MCF 10A (cell line): ENCODE measurements at regions not wholly inside any gene's neighbourhood (a gene's known extent, or its start where the extent isn't known, plus 50 kb on each side); places are given as distances from the start of the nearest gene placed in this dataset.

Experiments
- BruUV-seq: library from RNA; stranded (reverse); fragments of 400-500 nt; replicated peaks from 2 replicates; lab custom pipeline; 2021; lab: Mats Ljungman, UMichigan
- CTCF ChIA-PET: fragments of 300-600 bp; sonication (Branson Sonifier 250); formaldehyde crosslinking; extraction: SDS; loops from one replicate; lab custom pipeline; 2021; ENCODE audit warnings: antibody characterized with exemption, inconsistent platforms; lab: Yijun Ruan, JAX
- POLR2A ChIA-PET: fragments of 300-600, 350-650 bp; sonication (Branson Sonifier 250); formaldehyde crosslinking; extraction: SDS; loops from one replicate; lab custom pipeline; 2020; ENCODE audit warnings: antibody characterized with exemption, inconsistent platforms; lab: Yijun Ruan, JAX
- DNase-seq: peaks from one replicate; pipeline ENCODE4 v3.0.0-alpha.2; 2018; ENCODE audit not compliant: unreplicated experiment
- H3K27ac Mint-ChIP-seq: one replicate; pipeline ENCODE4 v1.8.0; 2022; ENCODE audit warnings: mild to moderate bottlenecking, low read depth, mixed read lengths; ENCODE audit not compliant: unreplicated experiment
- H3K27me3 Mint-ChIP-seq: one replicate; pipeline ENCODE4 v1.8.0; 2022; ENCODE audit warnings: mixed read lengths; ENCODE audit not compliant: insufficient read depth, unreplicated experiment
- H3K36me3 Mint-ChIP-seq: one replicate; pipeline ENCODE4 v1.8.0; 2022; ENCODE audit warnings: mild to moderate bottlenecking, moderate library complexity, mixed read lengths; ENCODE audit not compliant: insufficient read depth, unreplicated experiment
- H3K4me1 Mint-ChIP-seq: one replicate; pipeline ENCODE4 v1.8.0; 2022; ENCODE audit warnings: mixed read lengths; ENCODE audit not compliant: insufficient read depth, unreplicated experiment
- H3K4me3 Mint-ChIP-seq: one replicate; pipeline ENCODE4 v1.8.0; 2022; ENCODE audit warnings: mild to moderate bottlenecking, moderate library complexity, mixed read lengths; ENCODE audit not compliant: unreplicated experiment
- H3K9me3 Mint-ChIP-seq: one replicate; pipeline ENCODE4 v1.8.0; 2022; ENCODE audit warnings: mixed read lengths; ENCODE audit not compliant: unreplicated experiment
- intact Hi-C: fragments of 100-400 bp; cut with micrococcal nuclease; formaldehyde crosslinking; loops from 2 replicates; pipeline ENCODE4 v1.14.1; 2022
- TF ChIP-seq, protein P1 (sequence below): fragments of 200-600 bp; IDR thresholded peaks from one replicate; pipeline ENCODE4 v1.8.0; 2022; ENCODE audit warnings: antibody characterized with exemption, mild to moderate bottlenecking; ENCODE audit not compliant: unreplicated experiment

DNA sequence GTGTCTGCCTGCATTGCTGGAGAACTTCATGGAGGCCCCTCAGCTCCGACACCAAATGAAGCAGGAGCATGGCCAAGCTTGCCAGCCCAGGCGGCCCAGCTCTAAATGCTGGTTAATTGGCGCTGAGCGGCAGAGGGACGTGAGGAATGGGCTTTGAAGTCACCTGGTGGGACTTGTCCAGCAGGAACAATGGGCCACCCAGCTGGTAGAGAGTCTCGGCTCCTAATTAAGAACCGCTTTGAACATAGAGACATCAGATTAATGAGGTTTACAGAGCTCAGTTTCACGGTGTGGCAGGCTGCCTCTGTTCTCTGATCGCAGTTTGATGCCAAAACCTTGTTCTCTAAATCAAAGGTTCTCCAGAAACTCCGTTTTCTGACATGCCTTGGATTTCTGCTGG is 77.5 kb upstream of the LINGO1 start:
- intact Hi-C loops, result no loop called here
- H3K27me3 Mint-ChIP-seq, result peaks cover 92% of the 10 kb centered on the region
- H3K4me1 Mint-ChIP-seq, result no peaks in the 10 kb centered on the region
- BruUV-seq, result no TSS peak
- ChIA-PET POLR2A (no interaction called here), CTCF (no interaction called here)
- H3K9me3 Mint-ChIP-seq, result no peaks in the 10 kb centered on the region
- TF ChIP-seq, protein P1, sequence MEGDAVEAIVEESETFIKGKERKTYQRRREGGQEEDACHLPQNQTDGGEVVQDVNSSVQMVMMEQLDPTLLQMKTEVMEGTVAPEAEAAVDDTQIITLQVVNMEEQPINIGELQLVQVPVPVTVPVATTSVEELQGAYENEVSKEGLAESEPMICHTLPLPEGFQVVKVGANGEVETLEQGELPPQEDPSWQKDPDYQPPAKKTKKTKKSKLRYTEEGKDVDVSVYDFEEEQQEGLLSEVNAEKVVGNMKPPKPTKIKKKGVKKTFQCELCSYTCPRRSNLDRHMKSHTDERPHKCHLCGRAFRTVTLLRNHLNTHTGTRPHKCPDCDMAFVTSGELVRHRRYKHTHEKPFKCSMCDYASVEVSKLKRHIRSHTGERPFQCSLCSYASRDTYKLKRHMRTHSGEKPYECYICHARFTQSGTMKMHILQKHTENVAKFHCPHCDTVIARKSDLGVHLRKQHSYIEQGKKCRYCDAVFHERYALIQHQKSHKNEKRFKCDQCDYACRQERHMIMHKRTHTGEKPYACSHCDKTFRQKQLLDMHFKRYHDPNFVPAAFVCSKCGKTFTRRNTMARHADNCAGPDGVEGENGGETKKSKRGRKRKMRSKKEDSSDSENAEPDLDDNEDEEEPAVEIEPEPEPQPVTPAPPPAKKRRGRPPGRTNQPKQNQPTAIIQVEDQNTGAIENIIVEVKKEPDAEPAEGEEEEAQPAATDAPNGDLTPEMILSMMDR, result no peak
- no peak overlapping the region for H3K27ac Mint-ChIP-seq
- no peaks in the 10 kb centered on the region for H3K36me3 Mint-ChIP-seq
- DNase-seq, result no peak
- H3K4me3 Mint-ChIP-seq, result no peak overlapping the region

DNA sequence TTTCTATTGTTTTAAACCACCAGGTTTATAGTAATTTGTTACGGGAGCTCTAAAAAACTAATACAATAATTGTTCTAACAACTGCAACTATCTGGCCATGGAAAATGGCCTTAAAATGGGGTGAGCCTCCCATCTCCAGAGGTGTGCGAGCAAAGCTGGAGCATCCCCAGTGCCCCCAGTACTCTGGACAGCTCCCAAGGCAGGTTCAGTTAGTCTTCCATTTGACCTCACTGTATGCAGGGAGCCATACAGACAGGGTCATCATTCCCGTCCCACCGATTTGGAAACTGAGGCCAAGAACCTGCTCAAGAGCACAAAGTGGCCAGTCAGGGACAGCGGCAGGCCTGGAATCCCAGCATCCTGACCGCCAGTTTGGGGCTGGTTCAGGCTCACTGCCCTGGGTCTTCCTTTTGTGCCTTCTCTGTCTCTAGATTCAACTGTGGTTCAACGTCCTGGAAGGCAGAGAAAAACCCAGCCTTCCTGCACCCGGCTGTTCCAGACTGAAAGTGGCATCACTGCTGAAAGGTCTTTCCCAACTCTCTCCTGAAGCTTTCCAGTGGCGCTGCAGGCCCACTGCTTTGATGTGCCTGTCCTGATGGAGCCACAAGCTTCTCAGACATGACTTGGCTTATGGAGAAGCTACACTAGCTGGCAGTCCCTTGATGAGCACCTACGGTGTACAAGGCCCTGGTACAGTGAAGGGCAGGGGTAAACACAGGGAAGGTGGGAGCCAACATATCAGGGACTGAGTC is 76.6 kb upstream of the LINGO1 start:
- TF ChIP-seq, protein P1, result no peak
- ChIA-PET CTCF (no interaction called here), POLR2A (no interaction called here)
- Mint-ChIP-seq H3K27me3 (peaks cover 91% of the 10 kb centered on the region), H3K9me3 (no peaks in the 10 kb centered on the region), H3K4me3 (no peak overlapping the region), H3K4me1 (no peaks in the 10 kb centered on the region), H3K36me3 (no peaks in the 10 kb centered on the region), H3K27ac (no peak overlapping the region)
- no TSS peak for BruUV-seq
- intact Hi-C loops, result no loop called here
- DNase-seq, result peak; percentile 5

DNA sequence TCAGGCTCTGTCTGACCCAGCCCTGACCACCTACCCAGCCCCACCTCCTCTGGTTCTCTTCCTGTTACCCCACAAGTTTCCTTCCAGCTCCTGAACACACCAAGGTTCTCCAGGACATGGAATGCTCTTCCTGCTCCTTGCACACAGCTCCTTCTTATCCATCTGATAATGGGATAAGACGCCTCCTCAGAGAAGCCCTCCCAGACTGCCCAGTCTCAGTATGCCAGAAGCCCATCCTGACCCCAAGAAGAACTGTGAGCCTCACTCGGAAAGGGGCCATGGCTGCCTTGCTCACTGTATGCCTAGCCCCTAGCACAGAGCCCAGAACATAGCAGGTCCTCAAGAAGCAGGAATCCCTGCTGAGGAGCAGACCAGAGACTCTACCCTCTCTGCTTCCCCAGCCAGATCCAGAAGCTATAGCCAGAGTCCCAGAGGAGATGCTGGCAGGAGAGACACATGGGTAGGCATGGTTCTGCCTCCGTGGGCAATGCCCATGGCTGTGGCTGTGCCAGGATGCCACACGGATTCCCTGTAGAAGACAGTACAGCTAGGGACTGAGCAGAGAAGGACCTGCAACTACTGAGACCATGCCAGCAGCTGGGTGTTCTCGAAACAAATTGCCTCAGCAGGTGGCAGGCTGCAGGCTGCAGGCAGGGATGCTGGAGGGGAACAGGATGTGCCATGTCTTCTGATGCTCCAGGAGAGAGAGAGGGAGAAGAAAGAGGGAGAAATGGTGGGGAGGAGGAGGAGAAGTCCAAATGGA is 74.0 kb upstream of the LINGO1 start:
- H3K9me3 Mint-ChIP-seq, result no peaks in the 10 kb centered on the region
- H3K4me3 Mint-ChIP-seq, result no peak overlapping the region
- no peak for DNase-seq
- ChIA-PET POLR2A (no interaction called here), CTCF (no interaction called here)
- TF ChIP-seq, protein P1, result no peak
- H3K4me1 Mint-ChIP-seq, result no peaks in the 10 kb centered on the region
- no peaks in the 10 kb centered on the region for H3K36me3 Mint-ChIP-seq
- peaks cover 64% of the 10 kb centered on the region for H3K27me3 Mint-ChIP-seq
- BruUV-seq, result no TSS peak
- intact Hi-C loops, result no loop called here
- H3K27ac Mint-ChIP-seq, result no peak overlapping the region

DNA sequence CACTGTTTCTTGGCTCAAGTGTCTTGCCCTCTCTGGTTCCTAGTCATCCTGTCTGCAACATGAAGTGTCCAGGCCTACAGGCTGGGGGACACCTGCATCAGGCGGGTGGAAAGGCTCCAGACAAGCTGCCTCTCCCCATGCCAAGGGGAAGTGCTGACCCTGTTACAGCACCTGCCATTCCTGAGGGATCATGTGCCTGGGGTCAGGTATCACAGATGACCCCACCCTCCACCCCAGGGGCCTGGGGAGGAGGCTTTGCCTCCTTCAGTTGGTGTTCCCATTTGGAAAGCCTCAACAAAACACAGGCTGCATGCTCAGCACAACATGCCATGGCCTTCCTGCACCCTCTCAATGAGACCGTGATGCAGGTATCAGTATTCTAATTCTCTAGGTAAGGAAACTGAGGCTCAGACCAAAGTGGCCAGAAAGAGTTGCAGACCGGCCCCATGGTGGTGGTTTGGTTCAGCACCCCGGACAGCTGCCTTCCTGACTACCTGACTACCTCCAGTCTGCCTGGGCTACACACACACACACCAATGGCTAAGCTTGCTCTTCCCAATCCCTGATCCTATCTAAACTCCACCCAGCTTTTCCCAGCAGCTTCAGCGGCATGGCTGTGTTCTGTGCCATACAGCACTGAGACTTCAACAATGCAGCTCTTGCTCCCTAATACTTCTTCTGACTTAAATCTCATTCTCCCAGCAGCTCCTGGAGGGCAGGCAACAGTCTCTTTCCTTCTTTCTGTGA is 69.7 kb upstream of the LINGO1 start:
- DNase-seq, result peak; percentile 48
- intact Hi-C loops, result no loop called here
- H3K9me3 Mint-ChIP-seq, result no peaks in the 10 kb centered on the region
- POLR2A ChIA-PET, result no interaction called here
- TF ChIP-seq, protein P1, result no peak
- no peak overlapping the region for H3K4me3 Mint-ChIP-seq
- H3K36me3 Mint-ChIP-seq, result no peaks in the 10 kb centered on the region
- no TSS peak for BruUV-seq
- H3K27me3 Mint-ChIP-seq, result peaks cover 47% of the 10 kb centered on the region
- H3K27ac Mint-ChIP-seq, result no peak overlapping the region
- CTCF ChIA-PET, result no interaction called here
- no peaks in the 10 kb centered on the region for H3K4me1 Mint-ChIP-seq
